GM12872 (cell line): ENCODE measurements at regions not wholly inside any gene's neighbourhood (a gene's known extent, or its start where the extent isn't known, plus 50 kb on each side); places are given as distances from the start of the nearest gene placed in this dataset.
A peak's percentile ranks its signal among the peaks of the same experiment; 100 is the strongest.

Experiments used
- CTCF ChIP-seq: IDR thresholded peaks from 3 replicates; pipeline ENCODE4 v1.5.1; 2011; ENCODE audit warnings: low read depth, mild to moderate bottlenecking, low read length, moderate library complexity; ENCODE audit not compliant: insufficient read depth

GRCh38 chr17:14935139-14935841 lies 329.8 kb downstream of the PMP22 start:
- TF ChIP-seq CTCF = no peak

DNA sequence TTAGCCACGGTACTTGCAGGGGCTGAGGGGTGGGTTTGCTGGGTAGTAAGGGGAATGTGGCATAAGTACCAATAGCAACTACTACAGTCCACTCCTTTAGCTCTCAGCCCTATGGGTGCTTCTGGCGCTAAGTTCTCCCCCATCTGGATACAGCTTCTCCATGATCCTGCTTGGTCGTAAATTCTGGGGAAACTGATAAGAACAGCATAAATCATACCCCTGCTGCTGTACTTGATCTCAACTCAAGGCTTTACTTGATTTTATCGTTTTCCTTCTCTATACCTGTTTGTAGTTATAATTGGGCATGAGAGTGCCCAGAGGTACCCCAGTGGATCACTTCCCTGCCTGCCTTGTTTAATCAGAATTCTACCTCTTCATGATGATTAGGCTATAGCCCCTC lies 331.4 kb downstream of the PMP22 start:
- no peak for TF ChIP-seq CTCF

GRCh38 chr17:14926526-14927122 lies 338.5 kb downstream of the PMP22 start:
- TF ChIP-seq CTCF = peak; percentile 76

DNA sequence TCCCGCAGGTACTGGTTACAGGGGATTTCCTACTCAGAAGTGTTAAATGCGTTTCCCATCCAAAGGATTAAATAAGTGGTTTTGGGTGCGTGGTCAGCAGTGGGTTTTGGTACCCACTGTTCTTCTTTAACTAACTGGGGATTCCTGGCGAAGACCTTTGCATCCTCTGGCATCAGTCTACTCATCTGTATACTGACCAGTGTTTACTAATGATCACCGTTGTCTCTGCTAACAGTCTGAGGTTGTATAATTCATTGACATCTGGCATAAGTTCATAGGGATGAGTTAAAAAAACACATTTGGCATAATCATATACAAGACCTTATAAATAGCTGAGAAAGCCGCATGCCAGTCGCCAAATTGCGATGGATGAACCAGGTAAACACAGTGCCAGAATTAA lies 339.1 kb downstream of the PMP22 start:
- no peak for TF ChIP-seq CTCF

DNA sequence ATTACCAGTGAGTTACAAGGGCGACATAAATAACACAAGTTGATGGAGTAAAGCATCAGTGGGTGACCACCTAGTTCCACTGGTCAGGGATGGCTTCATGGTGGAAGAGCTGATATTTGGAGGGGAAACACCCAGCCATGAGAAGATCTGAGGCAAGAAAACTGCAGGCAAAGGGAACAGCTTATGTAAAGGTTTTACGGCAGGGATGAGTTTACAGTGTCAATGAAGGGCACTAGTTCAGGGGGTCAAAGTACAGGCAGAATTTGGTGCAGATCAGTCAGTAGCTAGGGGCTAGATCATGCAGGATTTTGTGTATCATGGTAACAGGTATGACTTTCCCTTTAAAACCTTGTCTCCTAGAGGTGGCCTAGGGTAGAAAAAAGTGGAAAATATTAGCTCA lies 339.6 kb downstream of the PMP22 start:
- TF ChIP-seq CTCF = no peak

DNA sequence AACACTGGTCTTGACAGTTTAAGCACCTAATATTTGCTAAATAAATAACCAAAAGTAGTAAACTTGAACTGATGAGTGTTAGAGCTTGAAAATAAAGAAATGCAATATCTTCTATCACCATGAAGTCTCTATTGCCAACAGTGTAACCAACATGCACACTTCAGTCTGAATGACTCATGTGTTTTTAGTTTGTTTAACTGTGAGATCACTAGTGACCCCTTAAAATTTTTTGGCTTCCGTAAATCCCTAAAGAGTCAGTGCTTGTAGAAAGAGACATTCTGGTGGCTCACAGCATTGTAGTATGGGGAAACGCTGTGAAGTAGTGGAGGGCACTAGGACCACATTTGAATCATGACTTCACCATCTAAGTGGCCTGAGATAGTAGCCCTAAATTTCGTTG lies 341.1 kb downstream of the PMP22 start:
- TF ChIP-seq CTCF = no peak

DNA sequence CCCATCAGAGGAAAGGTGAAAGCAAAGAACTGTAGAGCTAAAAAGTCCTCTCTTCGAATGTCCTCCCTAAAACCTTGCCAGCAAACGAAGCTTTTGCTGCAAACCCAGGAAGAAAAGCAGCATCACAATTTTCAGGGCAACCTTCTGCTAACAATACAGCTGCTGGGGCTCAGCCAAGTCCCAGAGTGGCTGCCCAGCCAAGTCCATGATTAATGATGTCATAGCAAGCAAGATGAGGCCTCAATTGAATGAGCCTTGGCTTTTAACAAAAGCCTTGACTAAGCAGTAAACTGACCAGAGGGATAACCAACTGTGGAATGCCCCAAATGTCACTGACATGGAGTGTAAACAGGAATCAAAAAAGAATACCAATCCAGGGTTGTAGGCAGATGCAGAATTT lies 342.7 kb downstream of the PMP22 start:
- TF ChIP-seq CTCF = no peak

GRCh38 chr17:14921936-14922335 lies 343.2 kb downstream of the PMP22 start:
- TF ChIP-seq CTCF = no peak
